ENCODE measurements at regions not wholly inside any gene's neighbourhood (a gene's known extent, or its start where the extent isn't known, plus 50 kb on each side); places are given as distances from the start of the nearest gene placed in this dataset.

DNA sequence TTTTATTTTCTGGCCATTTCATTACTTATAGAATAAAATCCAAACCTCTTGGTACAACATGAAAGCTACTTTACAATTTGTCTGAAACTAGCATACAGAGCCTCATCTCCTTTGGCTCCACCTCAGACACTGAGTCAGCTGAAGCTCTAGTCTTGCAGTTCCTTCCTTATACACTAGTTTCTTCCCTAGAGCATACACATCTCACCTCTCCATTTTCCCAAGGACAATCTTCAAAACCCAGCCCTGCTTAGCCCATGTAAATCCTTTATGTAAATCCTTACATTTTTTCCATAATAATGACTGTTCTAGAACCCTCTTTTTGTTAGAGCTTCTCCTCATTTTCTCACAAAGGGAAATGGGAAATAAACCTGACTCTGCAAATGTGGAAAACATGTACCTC is 463.4 kb downstream of the SLC16A7 start:
- TF ChIP-seq CTCF (IDR thresholded peaks at IDR 0.05) (no peak), POLR2AphosphoS5 (IDR thresholded peaks at IDR 0.05) (no peak), EP300 (IDR thresholded peaks at IDR 0.05) (no peak)

Data from sigmoid colon (tissue), 4 donors.